ENCODE measurements at regions not wholly inside any gene's neighbourhood (a gene's known extent, or its start where the extent isn't known, plus 50 kb on each side); places are given as distances from the start of the nearest gene placed in this dataset.
A peak's percentile ranks its signal among the peaks of the same experiment; 100 is the strongest.

DNA sequence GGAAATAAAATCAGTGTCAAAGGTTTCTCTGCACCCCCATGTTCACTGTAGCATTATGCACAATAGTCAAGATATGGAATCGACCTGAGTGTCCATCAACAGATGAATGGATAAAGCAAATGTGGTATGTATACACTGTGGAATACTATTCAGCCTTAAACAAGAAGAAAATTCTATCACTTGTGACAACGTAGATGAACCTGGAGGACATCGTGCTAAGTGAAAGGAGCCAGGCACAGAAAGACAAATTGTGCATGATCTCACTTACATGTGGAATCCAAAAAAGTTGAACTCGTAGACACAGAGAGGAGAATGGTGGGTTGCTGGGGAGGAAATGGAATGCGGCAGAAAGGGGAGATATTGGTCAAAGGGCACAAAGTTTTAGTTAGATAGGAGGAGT is 136.3 kb upstream of the ESR1 start:
- Histone ChIP-seq H3K36me3 (no peaks in the 10 kb centered on the region), H3K27ac (no peak overlapping the region), H3K4me1 (ENCODE audit: control insufficient read depth in 1 of 2, low read depth in 2 of 2) (no peaks in the 10 kb centered on the region), H3K9me3 (no peaks in the 10 kb centered on the region), H3K27me3 (replicated peaks; ENCODE audit: insufficient read depth) (no peaks in the 10 kb centered on the region), H3K4me3 (no peak overlapping the region)
- ATAC-seq (ENCODE audit: insufficient number of reproducible peaks, low FRiP score, low read depth) (no peak), DNase-seq (ENCODE audit: low spot score) (no peak)
- TF ChIP-seq, protein P1, sequence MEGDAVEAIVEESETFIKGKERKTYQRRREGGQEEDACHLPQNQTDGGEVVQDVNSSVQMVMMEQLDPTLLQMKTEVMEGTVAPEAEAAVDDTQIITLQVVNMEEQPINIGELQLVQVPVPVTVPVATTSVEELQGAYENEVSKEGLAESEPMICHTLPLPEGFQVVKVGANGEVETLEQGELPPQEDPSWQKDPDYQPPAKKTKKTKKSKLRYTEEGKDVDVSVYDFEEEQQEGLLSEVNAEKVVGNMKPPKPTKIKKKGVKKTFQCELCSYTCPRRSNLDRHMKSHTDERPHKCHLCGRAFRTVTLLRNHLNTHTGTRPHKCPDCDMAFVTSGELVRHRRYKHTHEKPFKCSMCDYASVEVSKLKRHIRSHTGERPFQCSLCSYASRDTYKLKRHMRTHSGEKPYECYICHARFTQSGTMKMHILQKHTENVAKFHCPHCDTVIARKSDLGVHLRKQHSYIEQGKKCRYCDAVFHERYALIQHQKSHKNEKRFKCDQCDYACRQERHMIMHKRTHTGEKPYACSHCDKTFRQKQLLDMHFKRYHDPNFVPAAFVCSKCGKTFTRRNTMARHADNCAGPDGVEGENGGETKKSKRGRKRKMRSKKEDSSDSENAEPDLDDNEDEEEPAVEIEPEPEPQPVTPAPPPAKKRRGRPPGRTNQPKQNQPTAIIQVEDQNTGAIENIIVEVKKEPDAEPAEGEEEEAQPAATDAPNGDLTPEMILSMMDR (IDR thresholded peaks at IDR 0.05), result no peak

DNA sequence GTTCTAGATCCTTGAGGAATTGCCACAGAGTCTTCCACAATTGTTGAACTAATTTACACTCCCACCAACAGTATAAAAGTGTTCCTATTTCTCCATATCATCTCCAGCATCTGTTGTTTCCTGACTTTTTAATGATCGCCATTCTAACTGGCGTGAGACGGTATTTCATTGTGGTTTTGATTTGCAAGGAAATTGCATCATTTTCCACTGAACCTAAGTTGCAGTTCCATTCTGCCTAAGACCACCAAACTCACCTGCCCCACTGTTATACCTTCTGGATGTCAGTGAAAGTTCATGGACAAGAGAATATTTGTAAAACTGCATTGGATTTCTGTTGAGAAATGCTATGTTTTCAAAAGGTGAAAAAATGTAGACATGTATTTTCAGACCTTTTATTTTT is 132.9 kb upstream of the ESR1 start:
- ATAC-seq (ENCODE audit: insufficient number of reproducible peaks, low FRiP score, low read depth) (no peak), DNase-seq (ENCODE audit: low spot score) (no peak)
- Histone ChIP-seq H3K9me3 (no peaks in the 10 kb centered on the region), H3K4me1 (ENCODE audit: control insufficient read depth in 1 of 2, low read depth in 2 of 2) (no peaks in the 10 kb centered on the region), H3K27me3 (replicated peaks; ENCODE audit: insufficient read depth) (no peaks in the 10 kb centered on the region), H3K27ac (no peak overlapping the region), H3K36me3 (no peaks in the 10 kb centered on the region), H3K4me3 (no peak overlapping the region)
- TF ChIP-seq, protein P1 (IDR thresholded peaks at IDR 0.05), result no peak

DNA sequence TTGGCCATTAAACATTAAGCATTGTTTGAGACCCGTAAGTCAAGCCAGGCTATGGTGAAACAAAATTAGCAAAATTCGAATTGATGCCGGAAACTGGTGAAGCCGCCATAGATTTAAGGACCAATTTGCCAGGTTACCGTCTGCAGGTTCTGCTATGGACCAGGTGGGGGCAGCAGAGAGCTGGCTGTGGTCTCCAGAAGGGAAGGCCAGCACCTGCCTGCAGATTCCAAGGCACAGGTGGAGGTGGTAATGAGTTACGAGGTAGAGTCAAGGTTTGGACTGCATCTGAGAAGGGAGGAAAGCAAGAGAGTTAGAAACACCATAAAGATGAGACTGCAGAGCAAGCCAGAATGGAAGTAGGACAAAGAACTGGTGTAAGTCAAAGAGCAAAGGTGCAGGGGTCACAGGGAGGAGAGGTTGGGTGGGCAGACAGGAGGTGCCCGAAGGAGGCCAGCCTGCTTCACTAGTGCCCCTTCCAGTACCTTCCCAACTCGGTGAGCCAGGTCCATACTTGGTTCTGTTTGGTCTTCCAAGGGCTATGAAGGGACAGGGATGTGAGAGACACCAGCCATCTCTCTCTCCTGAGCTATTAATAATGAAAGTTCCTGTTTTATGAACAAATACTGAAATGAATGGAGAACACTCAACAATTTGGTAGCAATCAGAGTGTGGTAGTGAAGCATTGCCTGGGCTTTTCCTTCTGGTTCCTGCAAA is 131.6 kb upstream of the ESR1 start:
- TF ChIP-seq, protein P1 (IDR thresholded peaks at IDR 0.05), result peak; percentile 77
- H3K9me3 ChIP-seq, result no peaks in the 10 kb centered on the region
- no peak overlapping the region for H3K4me3 ChIP-seq
- ATAC-seq (ENCODE audit: insufficient number of reproducible peaks, low FRiP score, low read depth) (no peak), DNase-seq (ENCODE audit: low spot score) (no peak)
- no peaks in the 10 kb centered on the region for H3K36me3 ChIP-seq
- peaks cover 0 to under 1% of the 10 kb centered on the region in 2 donors for H3K4me1 ChIP-seq (ENCODE audit: control insufficient read depth in 1 of 2, low read depth in 2 of 2)
- no peaks in the 10 kb centered on the region for H3K27me3 ChIP-seq (replicated peaks; ENCODE audit: insufficient read depth)
- H3K27ac ChIP-seq, result no peak overlapping the region

DNA sequence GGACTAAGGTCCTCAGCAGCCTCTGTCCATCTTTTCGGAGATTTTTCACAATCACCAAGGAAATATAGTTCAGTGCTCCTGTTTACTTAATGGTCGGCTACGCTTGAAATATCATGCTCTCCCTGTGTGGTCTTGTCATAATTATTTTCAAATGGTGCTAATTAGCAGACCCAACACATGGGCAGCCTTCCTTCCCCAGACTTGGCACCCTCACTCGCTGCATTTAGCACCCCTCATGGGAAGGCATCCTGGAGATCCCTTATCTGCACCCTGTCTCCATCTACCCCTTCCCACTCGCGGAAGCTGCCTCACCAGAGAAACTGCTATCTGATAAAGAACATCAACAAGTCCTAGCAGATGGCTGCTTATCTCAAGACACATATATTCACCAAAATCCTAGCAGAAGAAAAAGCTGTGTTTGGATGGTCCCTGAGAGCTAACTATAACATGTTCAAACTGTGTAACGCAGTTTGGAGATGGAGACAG is 131.0 kb upstream of the ESR1 start:
- Histone ChIP-seq H3K36me3 (no peaks in the 10 kb centered on the region), H3K4me1 (ENCODE audit: control insufficient read depth in 1 of 2, low read depth in 2 of 2) (peaks cover 4 to 7% of the 10 kb centered on the region in 2 donors), H3K9me3 (no peaks in the 10 kb centered on the region), H3K27me3 (replicated peaks; ENCODE audit: insufficient read depth) (no peaks in the 10 kb centered on the region), H3K27ac (no peak overlapping the region), H3K4me3 (no peak overlapping the region)
- ATAC-seq (ENCODE audit: insufficient number of reproducible peaks, low FRiP score, low read depth), result no peak
- no peak for DNase-seq (ENCODE audit: low spot score)
- TF ChIP-seq, protein P1 (IDR thresholded peaks at IDR 0.05), result no peak

DNA sequence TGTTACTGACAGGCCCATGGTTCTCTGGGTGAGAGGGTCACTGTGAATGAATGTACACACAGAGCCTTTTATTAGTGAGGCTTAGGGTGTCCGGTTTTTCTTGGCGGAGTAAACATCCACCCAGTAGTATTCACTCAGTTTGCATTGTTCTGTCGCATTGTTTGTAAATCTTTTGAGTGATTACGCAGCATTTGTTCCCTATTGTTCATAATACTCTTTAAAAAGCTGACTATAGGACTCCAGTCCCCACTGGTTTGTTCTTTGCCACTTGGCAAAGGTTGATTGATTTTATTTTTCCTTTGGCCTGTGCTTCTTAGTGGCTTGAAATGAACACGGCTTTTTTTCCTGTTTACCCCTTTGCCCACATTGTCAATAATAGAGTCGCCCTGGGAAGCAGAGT is 130.1 kb upstream of the ESR1 start:
- ATAC-seq (ENCODE audit: insufficient number of reproducible peaks, low FRiP score, low read depth) (no peak), DNase-seq (ENCODE audit: low spot score) (no peak)
- Histone ChIP-seq H3K27ac (no peak overlapping the region), H3K9me3 (no peaks in the 10 kb centered on the region), H3K4me3 (no peak overlapping the region), H3K27me3 (replicated peaks; ENCODE audit: insufficient read depth) (no peaks in the 10 kb centered on the region), H3K4me1 (ENCODE audit: control insufficient read depth in 1 of 2, low read depth in 2 of 2) (peaks cover 4 to 11% of the 10 kb centered on the region in 2 donors), H3K36me3 (no peaks in the 10 kb centered on the region)
- TF ChIP-seq, protein P1 (IDR thresholded peaks at IDR 0.05), result no peak

Data from thoracic aorta (tissue), 2 donors.